CD4-positive, alpha-beta T cell (primary cell): ENCODE measurements at regions not wholly inside any gene's neighbourhood (a gene's known extent, or its start where the extent isn't known, plus 50 kb on each side); places are given as distances from the start of the nearest gene placed in this dataset.

Experiments used
- ATAC-seq: fragments of 200-7000 bp; cut with Tn5 transposase; one replicate; pipeline ENCODE4 v1.10.0; 2022; ENCODE audit warnings: mild to moderate bottlenecking; ENCODE audit not compliant: poor library complexity
- CTCF ChIA-PET: fragments of 350-600 bp; sonication (Branson Sonifier 250); formaldehyde crosslinking; loops from one replicate; lab custom pipeline; 2021; ENCODE audit warnings: antibody characterized with exemption, inconsistent platforms; lab: Charles Lee
- POLR2A ChIA-PET: fragments of 350-600 bp; sonication (Branson Sonifier 250); formaldehyde crosslinking; loops from one replicate; lab custom pipeline; 2021; ENCODE audit warnings: antibody characterized with exemption, inconsistent platforms; lab: Charles Lee
- DNase-seq, 14 experiments: peaks; one replicate each; pipeline ENCODE4 v3.0.0-alpha.2; 2013 to 2020; ENCODE audit warnings: mixed read lengths in 2 of 14
- H3K27ac ChIP-seq, 2 donors: one replicate each; pipeline versions ENCODE4 v1.5.1 to v1.7.0; 2013; ENCODE audit warnings: low read length in 2 of 2, low read depth in 1 of 2, mild to moderate bottlenecking in 1 of 2
- H3K27me3 ChIP-seq, 2 experiments: 1 replicate in 1 of 2; 2 replicates in 1 of 2; pipeline versions ENCODE4 v1.6.1 to v1.7.0; 2013; ENCODE audit warnings: low read length in 2 of 2, control low read depth in 1 of 2, mild to moderate bottlenecking in 1 of 2, moderate library complexity in 1 of 2; ENCODE audit not compliant: insufficient read depth in 2 of 2, control insufficient read depth in 1 of 2
- H3K36me3 ChIP-seq: one replicate; pipeline ENCODE4 v1.6.1; 2013; ENCODE audit warnings: low read length, control low read depth; ENCODE audit not compliant: insufficient read depth
- H3K4me1 ChIP-seq: one replicate; pipeline ENCODE4 v1.6.1; 2013; ENCODE audit warnings: low read length, control low read depth; ENCODE audit not compliant: insufficient read depth
- H3K4me3 ChIP-seq: one replicate; pipeline ENCODE4 v1.5.1; 2013; ENCODE audit warnings: mild to moderate bottlenecking, low read length, moderate library complexity
- H3K9me3 ChIP-seq, 2 experiments: 1 replicate in 1 of 2; 2 replicates in 1 of 2; pipeline versions ENCODE4 v1.6.1 to v1.7.0; 2013; ENCODE audit warnings: low read length in 2 of 2, mild to moderate bottlenecking in 2 of 2, control low read depth in 1 of 2, moderate library complexity in 1 of 2; ENCODE audit not compliant: control insufficient read depth in 1 of 2, insufficient read depth in 1 of 2
- H3K27ac Mint-ChIP-seq: one replicate; pipeline ENCODE4 v1.8.0; 2020; ENCODE audit warnings: mixed read lengths
- H3K27me3 Mint-ChIP-seq: one replicate; pipeline ENCODE4 v1.8.0; 2021; ENCODE audit warnings: mixed read lengths
- H3K36me3 Mint-ChIP-seq: one replicate; pipeline ENCODE4 v1.8.0; 2021; ENCODE audit warnings: low read depth, mixed read lengths
- H3K4me1 Mint-ChIP-seq: one replicate; pipeline ENCODE4 v1.8.0; 2021; ENCODE audit warnings: low read depth, mixed read lengths
- H3K4me3 Mint-ChIP-seq: one replicate; pipeline ENCODE4 v1.8.0; 2020; ENCODE audit warnings: mild to moderate bottlenecking, mixed read lengths
- H3K9me3 Mint-ChIP-seq: one replicate; pipeline ENCODE4 v1.8.0; 2020; ENCODE audit warnings: mixed read lengths
- CTCF ChIP-seq: fragments of 200-600 bp; IDR thresholded peaks from one replicate; pipeline ENCODE4 v1.8.0; 2022; ENCODE audit warnings: antibody characterized with exemption, mild to moderate bottlenecking
- intact Hi-C, 2 experiments: fragments of 100-400 bp; cut with DNase I in 1 of 2; cut with micrococcal nuclease in 1 of 2; formaldehyde crosslinking; loops; one replicate each; pipeline versions ENCODE4 v1.15.1 to v1.9.0; 2023 to 2025; cut with DNase I, micrococcal nuclease

GRCh38 chr6:10163203-10163962 lies 251.5 kb downstream of the TFAP2A start:
- no peak for ATAC-seq
- Histone ChIP-seq H3K27ac (no peak overlapping the region), H3K9me3 (peaks cover 0 to 4% of the 10 kb centered on the region in 2 experiments), H3K4me3 (no peak overlapping the region), H3K36me3 (no peaks in the 10 kb centered on the region), H3K4me1 (no peaks in the 10 kb centered on the region), H3K27me3 (peaks cover 0 to 2% of the 10 kb centered on the region in 2 experiments)
- Mint-ChIP-seq H3K36me3 (no peaks in the 10 kb centered on the region), H3K27me3 (no peaks in the 10 kb centered on the region), H3K27ac (no peak overlapping the region), H3K4me3 (no peak overlapping the region), H3K9me3 (no peaks in the 10 kb centered on the region), H3K4me1 (no peaks in the 10 kb centered on the region)
- no peak for DNase-seq
- no peak for TF ChIP-seq CTCF
- ChIA-PET POLR2A (no interaction called here), CTCF (no interaction called here)
- intact Hi-C loops, result no loop called here

GRCh38 chr6:10156875-10157274 lies 258.0 kb downstream of the TFAP2A start:
- Mint-ChIP-seq H3K4me1 (no peaks in the 10 kb centered on the region), H3K36me3 (no peaks in the 10 kb centered on the region), H3K4me3 (no peak overlapping the region), H3K27ac (no peak overlapping the region), H3K27me3 (no peaks in the 10 kb centered on the region), H3K9me3 (peaks cover 2% of the 10 kb centered on the region)
- ChIA-PET POLR2A (no interaction called here), CTCF (no interaction called here)
- ATAC-seq (no peak), DNase-seq (no peak)
- no peak for TF ChIP-seq CTCF
- H3K27me3 ChIP-seq, result no peaks in the 10 kb centered on the region
- intact Hi-C loops, result no loop called here
- H3K36me3 ChIP-seq, result no peaks in the 10 kb centered on the region
- no peaks in the 10 kb centered on the region for H3K4me1 ChIP-seq
- H3K9me3 ChIP-seq, result peaks cover 0 to 3% of the 10 kb centered on the region in 2 experiments
- no peak overlapping the region for H3K27ac ChIP-seq
- H3K4me3 ChIP-seq, result no peak overlapping the region

GRCh38 chr6:10154251-10154650 lies 260.6 kb downstream of the TFAP2A start:
- CTCF ChIA-PET, result no interaction called here

More at GRCh38 chr6:10154251-10154650, 260.6 kb downstream of the TFAP2A start:
- Histone ChIP-seq H3K9me3 (no peaks in the 10 kb centered on the region), H3K4me1 (no peaks in the 10 kb centered on the region), H3K4me3 (no peak overlapping the region), H3K27me3 (no peaks in the 10 kb centered on the region), H3K27ac (no peak overlapping the region), H3K36me3 (no peaks in the 10 kb centered on the region)
- no peak overlapping the region for H3K27ac Mint-ChIP-seq
- DNase-seq (no peak), ATAC-seq (no peak)
- no peaks in the 10 kb centered on the region for H3K27me3 Mint-ChIP-seq
- H3K4me1 Mint-ChIP-seq, result no peaks in the 10 kb centered on the region
- intact Hi-C loops, result no loop called here
- no peak overlapping the region for H3K4me3 Mint-ChIP-seq
- POLR2A ChIA-PET, result no interaction called here
- H3K36me3 Mint-ChIP-seq, result no peaks in the 10 kb centered on the region
- peaks cover 4% of the 10 kb centered on the region for H3K9me3 Mint-ChIP-seq
- no peak for TF ChIP-seq CTCF
